ENCODE measurements at regions not wholly inside any gene's neighbourhood (a gene's known extent, or its start where the extent isn't known, plus 50 kb on each side); places are given as distances from the start of the nearest gene placed in this dataset.
A peak's percentile ranks its signal among the peaks of the same experiment; 100 is the strongest.

DNA sequence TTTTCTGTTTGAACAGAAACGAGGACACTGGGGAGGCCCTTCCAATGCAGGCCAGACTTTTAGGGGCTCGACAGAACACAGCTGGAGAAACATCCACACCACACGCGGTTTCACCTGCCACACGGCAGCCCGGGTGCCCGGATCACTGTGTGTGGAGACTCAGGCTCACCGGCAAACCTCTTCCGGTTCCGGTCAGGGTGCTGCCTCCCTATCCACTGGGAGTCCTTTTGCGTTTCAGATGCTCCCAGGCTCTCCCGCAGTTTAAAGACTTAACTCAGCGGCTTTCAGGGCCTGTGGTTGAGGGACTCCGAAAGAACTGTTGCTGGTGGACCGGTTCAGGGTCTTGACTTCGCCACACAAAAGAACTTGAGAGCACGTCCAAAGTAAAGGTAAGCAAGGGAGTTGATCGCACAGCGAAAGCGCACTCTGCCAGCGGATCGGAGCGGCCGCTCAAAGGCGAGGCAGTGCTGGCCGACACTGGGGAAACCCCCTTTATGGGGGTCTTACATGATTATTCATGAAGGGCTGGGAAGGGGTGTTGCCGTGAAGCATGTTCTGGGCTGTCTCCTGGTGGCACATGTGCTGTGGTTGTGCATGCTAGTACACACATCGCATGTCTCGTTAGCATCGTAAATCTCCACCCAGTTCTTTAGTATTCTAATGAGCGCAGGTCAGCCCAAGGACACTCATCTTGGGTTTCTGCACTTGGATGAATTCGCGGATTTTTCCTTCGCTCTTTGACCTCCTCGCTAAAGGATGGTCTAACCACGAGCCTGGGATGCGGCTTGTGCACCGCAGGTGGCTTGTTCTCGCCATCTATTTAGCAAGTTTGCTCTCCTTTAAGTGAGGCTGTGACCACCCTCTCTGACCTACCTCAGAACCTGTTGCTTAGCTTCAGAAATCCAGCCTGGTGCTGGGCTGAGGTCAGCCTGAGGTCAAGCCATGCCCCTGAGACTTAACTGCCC is 180.3 kb downstream of the CDH26 start:
- ATAC-seq (replicated peaks; ENCODE audit: extremely low read depth, poor library complexity, severe bottlenecking) (peak; percentile 65), DNase-seq (ENCODE audit: low spot score in 2 of 2) (peak in 1 of 2 donors; percentile 21)
- H3K4me1 Mint-ChIP-seq: peaks cover 5% of the 10 kb centered on the region
- H3K9me3 Mint-ChIP-seq: no peaks in the 10 kb centered on the region
- H3K36me3 Mint-ChIP-seq (ENCODE audit: insufficient read depth): peaks cover 2% of the 10 kb centered on the region
- peak overlapping the region; percentile 78 for H3K4me3 Mint-ChIP-seq
- no peak overlapping the region for H3K27ac Mint-ChIP-seq (ENCODE audit: low read depth)
- no peaks in the 10 kb centered on the region for H3K27me3 Mint-ChIP-seq

DNA sequence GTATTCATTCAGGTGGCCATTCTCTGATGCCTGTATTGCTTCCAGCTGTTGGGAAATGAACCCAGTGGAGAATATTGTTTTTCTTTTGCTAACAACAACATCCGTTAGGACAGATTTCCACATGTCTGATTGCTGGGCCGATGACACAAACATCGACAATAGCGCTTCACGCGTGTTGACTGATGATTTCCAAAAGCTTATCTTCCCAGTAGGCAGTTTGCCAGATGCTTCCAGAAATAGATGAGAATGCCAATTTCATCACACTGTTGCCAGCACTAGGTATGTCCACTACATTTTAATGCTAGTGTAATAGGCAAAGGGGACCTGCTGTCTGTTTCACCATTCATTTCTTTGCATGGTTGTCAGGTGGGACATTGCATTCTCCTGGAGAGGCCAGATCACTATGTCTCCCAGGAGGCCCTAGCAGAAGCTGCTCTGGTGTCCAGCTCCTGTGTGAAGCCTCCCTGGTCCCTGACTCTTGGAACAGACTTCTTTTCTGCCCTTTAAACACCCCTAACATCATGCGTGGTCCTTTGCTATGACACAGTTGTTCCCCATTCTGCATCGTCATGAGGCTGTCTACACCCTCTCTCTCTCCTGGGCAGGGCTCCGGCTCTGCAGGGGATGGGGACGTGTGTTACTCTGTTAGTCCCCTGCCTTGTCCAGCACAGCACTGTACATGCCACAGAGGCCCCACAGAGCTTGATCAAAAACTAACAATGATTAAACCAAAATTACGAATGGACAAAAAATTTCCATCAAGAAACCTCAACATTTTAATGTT is 181.6 kb downstream of the CDH26 start:
- no peaks in the 10 kb centered on the region for H3K9me3 Mint-ChIP-seq
- no peak for ATAC-seq (replicated peaks; ENCODE audit: extremely low read depth, poor library complexity, severe bottlenecking)
- DNase-seq (ENCODE audit: low spot score in 2 of 2): no peak
- H3K36me3 Mint-ChIP-seq (ENCODE audit: insufficient read depth): peaks cover 2% of the 10 kb centered on the region
- H3K27me3 Mint-ChIP-seq: no peaks in the 10 kb centered on the region
- H3K4me3 Mint-ChIP-seq: no peak overlapping the region
- H3K27ac Mint-ChIP-seq (ENCODE audit: low read depth): no peak overlapping the region
- H3K4me1 Mint-ChIP-seq: peaks cover 5% of the 10 kb centered on the region

DNA sequence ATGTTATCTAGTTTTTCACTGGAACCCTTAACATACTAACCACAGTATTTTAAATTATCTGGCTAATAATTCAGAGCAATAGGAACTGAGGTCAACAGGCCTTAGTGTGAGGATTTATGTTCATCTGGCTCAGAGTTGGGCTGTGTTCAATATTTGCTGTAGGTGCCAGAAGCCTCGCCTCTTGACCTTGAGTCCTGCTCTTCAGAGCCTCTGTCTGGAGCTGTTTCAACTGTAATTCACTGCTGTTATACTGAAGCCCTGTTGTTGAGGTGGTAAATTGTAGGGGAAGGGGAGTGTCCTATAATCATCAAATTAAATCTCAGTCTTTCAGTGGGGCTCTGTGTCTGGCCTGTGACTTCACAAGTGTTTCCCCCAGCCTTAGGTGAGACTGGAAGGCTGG is 184.4 kb downstream of the CDH26 start:
- DNase-seq (ENCODE audit: low spot score in 2 of 2) (no peak), ATAC-seq (replicated peaks; ENCODE audit: extremely low read depth, poor library complexity, severe bottlenecking) (no peak)
- Mint-ChIP-seq H3K9me3 (no peaks in the 10 kb centered on the region), H3K27me3 (no peaks in the 10 kb centered on the region), H3K27ac (ENCODE audit: low read depth) (no peak overlapping the region), H3K4me3 (no peak overlapping the region), H3K36me3 (ENCODE audit: insufficient read depth) (peaks cover 2% of the 10 kb centered on the region), H3K4me1 (peaks cover 8% of the 10 kb centered on the region)

- Mint-ChIP-seq H3K4me3 (no peak overlapping the region), H3K27me3 (no peaks in the 10 kb centered on the region), H3K9me3 (no peaks in the 10 kb centered on the region), H3K36me3 (ENCODE audit: insufficient read depth) (no peaks in the 10 kb centered on the region), H3K4me1 (peaks cover 4% of the 10 kb centered on the region), H3K27ac (ENCODE audit: low read depth) (no peak overlapping the region)
- no peak for ATAC-seq (replicated peaks; ENCODE audit: extremely low read depth, poor library complexity, severe bottlenecking)
- DNase-seq (ENCODE audit: low spot score in 2 of 2): no peak
Measured at GRCh38 chr20:60143261-60143842, 185.1 kb downstream of the CDH26 start.

DNA sequence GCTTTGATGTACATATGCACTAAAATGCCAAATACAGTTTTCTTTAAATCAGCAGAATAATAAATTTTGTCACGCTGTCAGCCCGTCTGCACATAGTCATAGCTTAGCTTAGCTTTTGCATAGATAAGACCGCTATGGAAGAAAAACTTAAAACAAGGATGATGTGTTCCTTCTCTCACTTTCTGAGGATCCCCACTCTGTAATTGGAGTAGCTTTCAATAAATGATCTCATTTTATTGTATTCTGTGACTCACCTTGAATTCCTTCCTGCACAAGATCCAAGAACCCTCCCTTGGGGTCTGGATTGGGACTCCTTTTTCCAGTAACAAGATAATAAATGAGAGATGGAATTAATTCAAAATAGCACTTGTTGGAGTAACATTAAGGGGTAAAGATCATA is 186.2 kb downstream of the CDH26 start:
- Mint-ChIP-seq H3K9me3 (no peaks in the 10 kb centered on the region), H3K36me3 (ENCODE audit: insufficient read depth) (no peaks in the 10 kb centered on the region), H3K27me3 (no peaks in the 10 kb centered on the region), H3K4me1 (peaks cover 4% of the 10 kb centered on the region), H3K4me3 (no peak overlapping the region), H3K27ac (ENCODE audit: low read depth) (no peak overlapping the region)
- ATAC-seq (replicated peaks; ENCODE audit: extremely low read depth, poor library complexity, severe bottlenecking) (no peak), DNase-seq (ENCODE audit: low spot score in 2 of 2) (no peak)

GRCh38 chr20:60144974-60145527 is 186.8 kb downstream of the CDH26 start:
- Mint-ChIP-seq H3K27ac (ENCODE audit: low read depth) (no peak overlapping the region), H3K4me3 (no peak overlapping the region), H3K36me3 (ENCODE audit: insufficient read depth) (no peaks in the 10 kb centered on the region), H3K9me3 (no peaks in the 10 kb centered on the region), H3K4me1 (peaks cover 4% of the 10 kb centered on the region), H3K27me3 (no peaks in the 10 kb centered on the region)
- ATAC-seq (replicated peaks; ENCODE audit: extremely low read depth, poor library complexity, severe bottlenecking) (no peak), DNase-seq (ENCODE audit: low spot score in 2 of 2) (no peak)

- DNase-seq (ENCODE audit: low spot score in 2 of 2) (no peak), ATAC-seq (replicated peaks; ENCODE audit: extremely low read depth, poor library complexity, severe bottlenecking) (no peak)
- H3K4me3 Mint-ChIP-seq: no peak overlapping the region
- H3K9me3 Mint-ChIP-seq: no peaks in the 10 kb centered on the region
- no peak overlapping the region for H3K27ac Mint-ChIP-seq (ENCODE audit: low read depth)
- no peaks in the 10 kb centered on the region for H3K36me3 Mint-ChIP-seq (ENCODE audit: insufficient read depth)
- H3K4me1 Mint-ChIP-seq: peaks cover 4% of the 10 kb centered on the region
- H3K27me3 Mint-ChIP-seq: no peaks in the 10 kb centered on the region
Measured at GRCh38 chr20:60147004-60147403, 188.8 kb downstream of the CDH26 start.

DNA sequence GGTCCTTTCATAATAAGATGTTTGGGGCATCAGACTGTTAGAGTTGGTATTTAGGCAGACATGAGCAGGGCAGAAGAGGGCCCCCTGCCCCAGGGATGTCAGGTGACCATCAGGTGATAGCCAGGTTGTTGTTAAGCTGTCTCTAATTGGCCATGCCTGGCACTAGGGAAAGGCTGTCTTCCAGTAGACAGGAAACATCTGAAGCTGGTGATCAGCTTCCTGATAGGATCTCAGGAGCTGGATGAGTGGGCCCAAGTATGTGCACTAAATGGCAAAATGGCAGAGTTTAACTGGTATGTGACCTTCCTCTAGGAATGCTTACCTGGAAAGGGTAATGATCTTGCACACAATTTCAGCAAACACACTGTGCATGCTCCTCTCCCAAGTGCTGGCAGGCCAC is 190.7 kb downstream of the CDH26 start:
- peaks cover 4% of the 10 kb centered on the region for H3K4me1 Mint-ChIP-seq
- H3K27ac Mint-ChIP-seq (ENCODE audit: low read depth): no peak overlapping the region
- H3K9me3 Mint-ChIP-seq: no peaks in the 10 kb centered on the region
- H3K4me3 Mint-ChIP-seq: no peak overlapping the region
- H3K36me3 Mint-ChIP-seq (ENCODE audit: insufficient read depth): peaks cover 2% of the 10 kb centered on the region
- no peak for DNase-seq (ENCODE audit: low spot score in 2 of 2)
- no peaks in the 10 kb centered on the region for H3K27me3 Mint-ChIP-seq
- no peak for ATAC-seq (replicated peaks; ENCODE audit: extremely low read depth, poor library complexity, severe bottlenecking)

GRCh38 chr20:60152792-60153191 is 194.6 kb downstream of the CDH26 start:
- peaks cover 2% of the 10 kb centered on the region for H3K36me3 Mint-ChIP-seq (ENCODE audit: insufficient read depth)
- ATAC-seq (replicated peaks; ENCODE audit: extremely low read depth, poor library complexity, severe bottlenecking): no peak
- H3K27ac Mint-ChIP-seq (ENCODE audit: low read depth): no peak overlapping the region
- no peaks in the 10 kb centered on the region for H3K9me3 Mint-ChIP-seq
- no peaks in the 10 kb centered on the region for H3K27me3 Mint-ChIP-seq
- no peaks in the 10 kb centered on the region for H3K4me1 Mint-ChIP-seq
- no peak for DNase-seq (ENCODE audit: low spot score in 2 of 2)
- H3K4me3 Mint-ChIP-seq: no peak overlapping the region

- peaks cover 10% of the 10 kb centered on the region for H3K27me3 Mint-ChIP-seq
- H3K27ac Mint-ChIP-seq (ENCODE audit: low read depth): no peak overlapping the region
- H3K9me3 Mint-ChIP-seq: no peaks in the 10 kb centered on the region
- H3K4me3 Mint-ChIP-seq: no peak overlapping the region
- H3K4me1 Mint-ChIP-seq: no peaks in the 10 kb centered on the region
- no peaks in the 10 kb centered on the region for H3K36me3 Mint-ChIP-seq (ENCODE audit: insufficient read depth)
- ATAC-seq (replicated peaks; ENCODE audit: extremely low read depth, poor library complexity, severe bottlenecking) (no peak), DNase-seq (ENCODE audit: low spot score in 2 of 2) (no peak)
Measured at GRCh38 chr20:60160451-60161145, 202.4 kb downstream of the CDH26 start.

- no peak for DNase-seq (ENCODE audit: low spot score in 2 of 2)
- H3K4me1 Mint-ChIP-seq: peaks cover 11% of the 10 kb centered on the region
- no peak overlapping the region for H3K4me3 Mint-ChIP-seq
- no peak for ATAC-seq (replicated peaks; ENCODE audit: extremely low read depth, poor library complexity, severe bottlenecking)
- no peaks in the 10 kb centered on the region for H3K27me3 Mint-ChIP-seq
- no peak overlapping the region for H3K27ac Mint-ChIP-seq (ENCODE audit: low read depth)
- no peaks in the 10 kb centered on the region for H3K36me3 Mint-ChIP-seq (ENCODE audit: insufficient read depth)
- H3K9me3 Mint-ChIP-seq: no peaks in the 10 kb centered on the region
Measured at GRCh38 chr20:60167812-60168211, 209.6 kb downstream of the CDH26 start.

GRCh38 chr20:60168963-60169362 is 210.7 kb downstream of the CDH26 start:
- Mint-ChIP-seq H3K4me1 (peaks cover 11% of the 10 kb centered on the region), H3K27me3 (no peaks in the 10 kb centered on the region), H3K27ac (ENCODE audit: low read depth) (no peak overlapping the region), H3K4me3 (no peak overlapping the region), H3K36me3 (ENCODE audit: insufficient read depth) (no peaks in the 10 kb centered on the region), H3K9me3 (no peaks in the 10 kb centered on the region)
- ATAC-seq (replicated peaks; ENCODE audit: extremely low read depth, poor library complexity, severe bottlenecking): no peak
- no peak for DNase-seq (ENCODE audit: low spot score in 2 of 2)
